ENCODE measurements at regions not wholly inside any gene's neighbourhood (a gene's known extent, or its start where the extent isn't known, plus 50 kb on each side); places are given as distances from the start of the nearest gene placed in this dataset.
A peak's percentile ranks its signal among the peaks of the same experiment; 100 is the strongest.
"Not testable (repeated sequence)": the region's sequence is repeated elsewhere in the genome, so short reads cannot be mapped to it uniquely, and the experiment has no call there.

DNA sequence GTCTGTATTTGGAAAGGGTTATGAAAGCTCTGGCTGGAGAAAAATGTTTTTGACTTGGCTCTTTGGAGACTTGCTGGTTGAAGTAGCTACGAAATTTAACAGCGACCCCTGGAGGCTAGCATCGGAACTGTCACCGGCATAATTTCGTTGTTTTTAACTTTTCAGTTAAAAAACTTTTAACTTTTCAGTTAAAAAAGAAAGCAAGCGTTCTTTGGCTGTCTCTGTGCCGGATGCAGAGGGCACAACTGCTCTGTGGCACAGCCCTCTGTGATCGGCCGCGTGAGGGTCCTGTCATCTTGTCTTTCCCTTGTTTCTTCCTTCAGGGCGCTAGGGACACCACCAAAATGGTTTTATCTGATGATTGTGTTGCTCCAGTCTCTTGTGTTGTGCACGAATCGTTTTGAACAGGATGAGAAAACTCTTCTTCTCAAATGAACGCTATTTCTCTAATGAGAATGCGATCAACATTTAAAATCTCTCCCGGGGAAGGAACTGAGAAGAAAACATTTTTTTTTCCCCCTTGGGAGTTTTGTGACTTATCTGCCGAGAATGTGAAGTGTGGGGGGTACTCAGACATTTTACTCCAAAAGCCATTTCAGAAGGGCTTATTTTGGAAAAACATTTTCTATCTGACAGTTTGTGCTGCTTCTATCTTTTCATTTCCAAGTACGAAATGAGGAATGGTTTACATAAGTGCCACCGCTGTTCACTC, 57.1 kb downstream of the ADCYAP1 start:
- DNase-seq, result no peak

DNA sequence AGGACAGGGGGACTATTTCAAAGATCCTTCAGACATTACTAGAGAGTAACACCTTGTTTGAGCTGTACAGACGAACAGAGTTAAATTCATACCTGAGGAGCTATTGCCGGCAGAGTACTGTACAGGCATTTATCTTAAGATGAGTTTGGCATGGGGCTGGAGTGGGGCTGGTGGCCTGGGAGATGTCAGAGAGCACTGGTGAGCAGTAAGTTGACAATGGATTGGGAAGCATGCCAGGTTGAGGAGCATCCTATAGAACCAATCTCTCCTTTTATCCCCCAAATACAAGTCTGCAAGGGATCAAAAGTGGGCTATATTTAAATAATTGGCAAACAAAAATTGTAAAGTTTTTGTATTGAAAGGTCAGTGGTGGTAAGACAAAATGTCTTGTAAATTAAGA, 58.6 kb downstream of the ADCYAP1 start:
- no peak for DNase-seq

DNA sequence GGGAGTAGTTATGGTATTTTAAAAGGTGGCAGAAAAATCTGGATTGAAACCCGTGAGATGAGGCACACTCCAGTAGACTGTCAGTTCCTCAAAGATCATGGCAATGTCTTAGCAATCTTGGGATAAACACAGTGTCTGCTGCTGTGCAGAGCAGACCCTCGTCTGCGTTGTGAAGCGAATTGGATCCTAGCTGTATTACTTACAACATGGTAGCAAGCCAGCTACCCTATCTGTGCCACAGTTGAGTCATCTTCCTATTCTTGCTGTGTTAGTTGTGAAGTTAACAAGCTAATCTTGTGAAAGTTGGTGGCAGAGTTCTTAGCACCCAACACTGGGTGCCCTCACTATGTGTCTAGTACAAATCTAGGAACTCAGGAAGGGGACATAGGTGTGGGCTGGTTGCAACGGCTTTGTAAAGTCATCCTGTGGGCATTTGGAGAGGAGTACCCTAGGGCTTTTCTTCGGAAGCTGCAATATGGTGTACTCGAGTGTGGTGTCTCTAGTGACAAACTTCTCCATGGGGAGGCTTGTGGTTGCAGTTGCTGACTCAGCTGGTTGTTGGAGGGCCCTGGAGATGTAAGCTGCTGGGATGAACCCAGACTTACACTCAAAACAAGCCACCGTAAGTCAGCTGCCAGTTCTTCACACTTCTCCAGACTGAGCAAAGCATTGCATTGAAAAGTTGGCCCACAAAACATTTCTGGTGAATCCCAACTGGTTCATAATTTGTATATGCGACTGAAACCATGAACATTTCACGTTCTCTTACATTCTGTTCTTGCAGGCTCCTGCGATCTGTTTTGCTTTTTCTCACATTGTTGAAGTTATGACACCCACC, 61.5 kb downstream of the ADCYAP1 start:
- no peak for DNase-seq

DNA sequence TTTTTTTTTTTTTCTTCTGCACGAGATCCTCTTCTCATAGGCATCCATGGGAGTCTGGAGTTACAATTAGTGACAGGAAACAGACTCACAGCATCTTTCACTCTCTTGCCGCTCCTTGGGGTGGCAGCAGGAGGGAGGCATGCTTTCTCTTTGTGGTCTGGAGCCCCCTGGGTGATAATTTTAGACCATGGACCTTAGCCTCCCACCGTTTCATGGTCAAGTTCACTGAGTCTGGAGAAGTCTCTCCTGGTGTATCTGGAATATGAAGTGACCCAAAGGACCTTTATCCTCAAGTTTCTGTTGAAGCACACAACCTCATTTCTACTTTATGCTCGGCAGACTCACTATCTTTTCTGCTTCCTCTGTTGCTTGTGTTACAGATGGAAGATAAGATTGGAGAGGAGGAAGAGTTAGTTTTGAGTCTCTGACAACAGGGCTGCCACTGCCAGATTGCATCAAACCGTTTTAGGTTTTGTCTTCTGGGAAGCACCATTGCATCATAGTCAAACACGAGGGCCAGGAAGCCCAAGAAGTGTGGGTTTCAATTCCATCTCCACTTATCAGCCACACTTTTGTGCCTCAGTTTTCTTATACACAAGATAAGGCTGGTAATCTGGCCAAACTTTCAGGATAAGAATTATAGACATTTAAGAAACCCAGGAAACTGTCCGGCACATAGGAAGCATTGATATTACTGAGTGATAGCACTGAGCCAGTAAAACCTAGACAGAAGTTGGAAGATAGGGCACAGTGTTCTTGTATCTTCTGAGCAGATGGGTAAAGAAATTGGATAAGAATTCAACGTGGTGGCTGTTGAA, 62.3 kb downstream of the ADCYAP1 start:
- no peak for DNase-seq

DNA sequence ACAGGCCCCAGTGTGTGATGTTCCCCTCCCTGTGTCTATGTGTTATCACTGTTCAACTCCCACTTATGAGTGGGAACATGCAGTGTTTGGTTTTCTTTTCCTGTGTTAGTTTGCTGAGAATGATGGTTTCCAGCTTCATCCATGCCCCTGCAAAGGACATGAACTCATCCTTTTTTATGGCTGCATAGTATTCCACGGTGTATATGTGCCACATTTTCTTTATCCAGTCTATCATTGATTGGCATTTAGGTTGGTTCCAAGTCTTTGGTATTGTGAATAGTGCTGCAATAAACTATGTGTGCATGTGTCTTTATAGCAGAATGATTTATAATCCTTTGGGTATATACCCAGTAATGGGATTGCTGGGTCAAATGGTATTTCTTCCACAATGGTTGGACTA, 64.2 kb downstream of the ADCYAP1 start:
- not testable (repeated sequence) for DNase-seq

DNA sequence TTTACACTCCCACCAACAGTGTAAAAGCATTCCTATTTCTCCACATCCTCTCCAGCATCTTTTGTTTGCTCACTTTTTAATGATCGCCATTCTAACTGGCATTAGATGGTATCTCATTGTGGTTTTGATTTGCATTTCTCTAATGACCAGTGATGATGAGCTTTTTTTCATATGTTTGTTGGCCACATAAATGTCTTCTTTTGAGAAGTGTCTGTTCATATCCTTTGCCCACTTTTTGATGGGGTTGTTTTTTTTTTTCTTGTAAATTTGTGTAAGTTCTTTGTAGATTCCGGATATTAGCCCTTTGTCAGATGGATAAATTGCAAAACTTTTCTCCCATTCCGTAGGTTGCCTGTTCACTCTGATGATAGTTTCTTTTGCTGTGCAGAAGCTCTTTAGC, 64.6 kb downstream of the ADCYAP1 start:
- not testable (repeated sequence) for DNase-seq

DNA sequence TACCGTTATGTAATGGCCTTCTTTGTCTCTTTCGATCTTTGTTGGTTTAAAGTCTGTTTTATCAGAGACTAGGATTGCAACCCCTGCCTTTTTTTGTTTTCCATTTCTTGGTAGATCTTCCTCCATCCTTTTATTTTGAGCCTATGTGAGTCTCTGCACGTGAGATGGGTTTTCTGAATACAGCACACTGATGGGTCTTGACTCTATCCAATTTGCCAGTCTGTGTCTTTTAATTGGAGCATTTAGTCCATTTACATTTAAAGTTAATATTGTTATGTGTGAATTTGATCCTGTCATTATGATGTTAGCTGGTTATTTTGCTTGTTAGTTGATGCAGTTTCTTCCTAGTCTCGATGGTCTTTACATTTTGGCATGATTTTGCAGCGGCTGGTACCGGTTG, 69.9 kb downstream of the ADCYAP1 start:
- not testable (repeated sequence) for DNase-seq

DNA sequence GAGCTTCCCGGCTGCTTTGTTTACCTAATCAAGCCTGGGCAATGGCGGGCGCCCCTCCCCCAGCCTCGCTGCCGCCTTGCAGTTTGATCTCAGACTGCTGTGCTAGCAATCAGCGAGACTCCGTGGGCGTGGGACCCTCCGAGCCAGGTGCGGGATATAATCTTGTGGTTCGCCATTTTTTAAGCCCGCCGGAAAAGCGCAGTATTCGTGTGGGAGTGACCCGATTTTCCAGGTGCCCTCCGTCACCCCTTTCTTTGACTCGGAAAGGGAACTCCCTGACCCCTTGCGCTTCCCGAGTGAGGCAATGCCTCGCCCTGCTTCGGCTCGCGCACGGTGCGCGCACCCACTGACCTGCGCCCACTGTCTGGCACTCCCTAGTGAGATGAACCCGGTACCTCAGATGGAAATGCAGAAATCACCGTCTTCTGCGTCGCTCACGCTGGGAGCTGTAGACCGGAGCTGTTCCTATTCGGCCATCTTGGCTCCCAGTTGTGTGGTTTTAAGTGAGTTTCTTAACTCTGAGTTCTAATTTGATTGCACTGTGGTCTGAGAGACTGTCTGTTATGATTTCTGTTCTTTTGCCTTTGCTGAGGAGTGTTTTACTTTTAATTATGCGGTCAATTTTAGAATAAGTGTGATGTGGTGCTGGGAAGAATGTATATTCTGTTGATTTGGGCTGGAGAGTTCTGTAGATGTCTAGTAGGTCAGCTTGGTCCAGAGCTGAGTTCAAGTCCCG, 71.9 kb downstream of the ADCYAP1 start:
- not testable (repeated sequence) for DNase-seq

DNA sequence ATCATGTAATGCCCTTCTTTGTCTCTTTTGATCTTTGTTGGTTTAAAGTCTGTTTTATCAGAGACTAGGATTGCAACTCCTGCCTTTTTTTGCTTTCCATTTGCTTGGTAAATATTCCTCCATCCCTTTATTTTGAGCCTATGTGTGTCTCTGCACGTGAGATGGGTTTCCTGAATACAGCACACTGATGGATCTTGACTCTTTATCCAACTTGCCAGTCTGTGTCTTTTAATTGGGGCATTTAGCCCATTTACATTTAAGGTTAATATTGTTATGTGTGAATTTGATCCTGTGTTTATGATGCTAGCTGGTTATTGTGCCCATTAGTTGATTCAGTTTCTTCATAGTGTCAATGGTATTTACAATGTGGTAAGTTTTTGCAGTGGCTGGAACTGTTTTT, 72.7 kb downstream of the ADCYAP1 start:
- DNase-seq, result not testable (repeated sequence)

DNA sequence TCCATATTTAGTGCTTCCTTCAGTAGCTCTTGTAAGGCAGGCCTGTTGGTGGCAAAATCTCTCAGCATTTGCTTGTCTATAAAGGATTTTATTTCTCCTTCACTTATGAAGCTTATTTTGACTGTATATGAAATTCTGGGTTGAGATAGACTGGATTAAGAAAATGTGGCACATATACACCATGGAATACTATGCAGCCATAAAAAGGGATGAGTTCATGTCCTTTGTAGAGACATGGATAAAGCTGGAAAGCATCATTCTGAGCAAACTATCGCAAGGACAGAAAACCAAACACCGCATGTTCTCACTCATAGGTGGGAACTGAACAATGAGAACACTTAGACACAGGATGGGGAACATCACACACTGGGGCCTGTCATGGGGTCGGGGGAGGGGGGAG, 73.1 kb downstream of the ADCYAP1 start:
- DNase-seq, result not testable (repeated sequence)

DNA sequence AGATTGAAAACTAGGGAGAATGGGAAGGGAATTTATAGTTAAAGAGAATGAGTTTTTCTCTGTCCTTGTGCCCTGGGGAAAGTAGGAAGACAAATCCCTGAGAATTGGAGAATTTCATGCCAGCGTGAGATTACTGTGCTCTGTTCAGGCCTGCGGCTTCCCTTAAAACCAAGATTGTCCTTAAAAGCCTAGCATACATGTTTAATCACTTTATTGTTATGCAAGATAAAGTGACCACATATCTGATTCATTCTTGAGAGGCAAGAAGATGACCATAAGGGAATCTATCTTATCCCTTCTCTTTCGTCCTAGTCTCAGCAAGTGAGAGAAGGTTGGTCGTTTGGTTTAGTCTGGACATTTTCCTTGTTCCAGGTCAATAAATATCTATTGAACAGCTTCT, 75.9 kb downstream of the ADCYAP1 start:
- DNase-seq, result no peak

DNA sequence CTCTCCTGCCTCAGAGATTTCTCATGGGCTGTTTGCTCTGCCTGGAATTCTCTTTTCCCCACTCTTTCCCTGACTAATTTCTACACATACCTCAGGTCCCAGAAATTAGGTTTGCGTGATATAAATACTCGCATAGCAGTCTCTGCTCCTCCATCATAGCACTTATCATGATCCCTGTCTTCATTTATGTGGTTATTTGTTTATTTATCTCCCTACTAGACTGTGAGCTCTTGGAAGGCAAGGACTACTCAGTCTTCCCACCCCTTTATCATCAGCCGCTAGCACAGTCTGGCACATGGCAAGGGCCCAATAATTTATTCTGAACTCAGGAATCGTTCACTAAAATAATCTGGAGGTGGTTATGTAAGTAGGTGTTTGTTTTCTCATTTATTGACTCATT, 79.3 kb downstream of the ADCYAP1 start:
- no peak for DNase-seq

DNA sequence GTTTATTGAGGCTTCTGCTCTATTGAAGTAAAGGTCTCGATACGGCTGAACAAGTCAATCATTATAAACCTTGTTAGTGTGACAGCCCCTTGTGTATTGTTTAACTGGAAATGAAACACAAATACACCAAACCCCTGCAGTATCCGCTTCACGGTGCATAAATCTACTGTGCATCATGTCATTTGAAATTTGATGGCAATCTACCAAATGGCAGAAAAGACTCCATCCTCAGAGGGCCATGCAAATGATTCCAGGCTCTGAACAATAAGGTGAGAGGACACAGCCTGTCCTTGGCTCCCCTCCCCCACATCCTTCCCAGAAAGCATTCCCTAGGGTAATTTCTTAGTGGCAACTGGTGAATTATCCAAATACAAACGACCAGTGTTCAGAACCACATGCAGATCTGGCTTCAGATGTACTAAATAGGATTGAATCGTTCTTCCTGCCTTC, 80.6 kb downstream of the ADCYAP1 start:
- no peak for DNase-seq

DNA sequence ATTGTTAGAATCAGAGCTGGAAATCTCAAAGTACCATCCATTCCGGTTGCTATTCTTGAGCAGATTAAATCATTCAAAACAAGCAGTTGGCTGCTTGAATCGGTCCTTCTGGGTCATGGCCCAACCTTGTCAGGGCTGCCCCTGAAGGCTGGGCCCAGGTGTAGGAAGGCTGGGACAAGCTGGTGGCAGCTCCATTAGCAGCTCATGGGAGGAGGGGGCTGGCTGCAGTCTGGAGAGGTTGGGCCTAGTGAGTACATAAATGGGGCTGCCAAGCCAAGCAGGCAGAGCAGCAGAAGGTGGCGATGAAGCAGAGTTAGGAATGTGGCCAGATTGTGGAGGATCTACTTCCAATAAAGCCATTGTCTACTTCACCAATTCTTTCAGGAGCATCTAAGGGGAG, 81.4 kb downstream of the ADCYAP1 start:
- DNase-seq, result no peak

DNA sequence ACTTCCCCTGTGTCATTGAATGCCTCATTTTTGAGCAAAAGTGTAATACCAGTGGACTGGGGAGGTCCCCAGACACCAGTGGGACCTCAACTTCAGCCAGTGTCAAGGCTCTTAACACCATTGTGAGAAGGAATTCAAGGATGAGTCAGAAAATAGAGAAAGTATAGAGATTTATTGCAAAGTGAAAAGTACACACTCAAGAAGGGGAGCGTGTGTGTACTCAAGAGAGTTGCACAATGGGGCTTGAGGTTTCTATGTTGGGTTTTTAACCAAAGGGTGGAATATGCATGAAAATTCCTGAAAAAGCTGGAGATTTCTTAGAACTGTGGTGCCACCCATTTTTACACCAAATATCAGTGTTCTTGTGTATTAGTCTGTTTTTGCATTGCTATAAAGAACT, 81.9 kb downstream of the ADCYAP1 start:
- no peak for DNase-seq

DNA sequence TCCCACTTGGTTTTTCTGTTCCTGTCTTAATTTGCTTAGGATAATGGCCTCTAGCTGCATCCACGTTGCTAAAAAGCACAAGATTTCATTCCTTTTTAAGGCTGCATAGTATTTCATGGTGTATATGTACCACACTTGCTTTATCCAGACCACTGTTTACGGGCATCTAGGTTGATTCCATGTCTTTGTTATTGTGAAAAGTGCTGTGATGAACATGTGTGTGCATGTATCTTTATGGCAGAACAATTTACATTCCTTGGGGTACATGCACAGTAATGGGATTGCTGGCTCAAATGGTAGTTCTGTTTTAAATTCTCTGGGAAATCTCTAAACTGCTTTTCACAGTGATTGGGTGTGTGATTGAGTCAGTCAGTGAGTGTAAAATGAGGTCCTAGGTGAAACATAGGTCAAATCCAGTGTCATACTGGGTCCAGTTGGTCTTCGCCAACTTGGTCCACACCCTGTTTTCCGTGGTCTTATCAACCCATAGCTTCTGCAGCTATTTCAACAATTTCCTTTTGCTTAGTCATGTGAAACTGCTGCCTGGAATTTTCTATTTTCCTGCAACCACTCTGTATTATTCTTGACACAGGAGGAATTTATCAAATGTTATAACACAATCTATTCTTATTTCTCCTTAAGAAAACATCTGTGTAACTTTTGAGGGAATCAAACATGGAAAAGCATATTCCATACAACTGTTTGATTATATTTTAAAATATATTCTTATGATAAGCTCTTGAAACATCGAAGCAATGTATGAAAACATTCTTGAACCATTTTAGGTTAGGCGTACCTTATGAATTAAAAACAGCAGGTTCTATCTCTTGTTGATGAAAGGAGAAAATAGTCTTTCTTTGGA, 82.9 kb downstream of the ADCYAP1 start:
- peak; percentile 94 for DNase-seq

DNA sequence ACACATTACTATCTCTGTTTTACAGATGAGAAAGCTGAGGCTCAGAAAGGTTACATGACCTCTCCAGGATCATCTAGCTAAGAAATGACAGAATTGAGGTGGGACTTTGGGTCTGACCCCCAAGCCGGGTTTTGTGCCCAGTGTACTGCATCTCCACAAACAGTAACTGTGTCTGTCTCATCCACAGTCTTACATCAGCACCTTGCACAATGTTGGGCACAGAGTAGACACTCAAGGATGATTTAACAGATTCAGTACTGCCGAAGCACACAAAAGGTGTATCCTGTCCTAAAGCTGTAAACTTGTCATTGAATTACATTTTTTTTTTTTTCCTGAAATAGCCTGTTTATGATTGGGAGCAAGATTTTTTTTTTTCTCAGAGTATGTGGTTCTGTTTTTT, 84.8 kb downstream of the ADCYAP1 start:
- DNase-seq, result no peak

DNA sequence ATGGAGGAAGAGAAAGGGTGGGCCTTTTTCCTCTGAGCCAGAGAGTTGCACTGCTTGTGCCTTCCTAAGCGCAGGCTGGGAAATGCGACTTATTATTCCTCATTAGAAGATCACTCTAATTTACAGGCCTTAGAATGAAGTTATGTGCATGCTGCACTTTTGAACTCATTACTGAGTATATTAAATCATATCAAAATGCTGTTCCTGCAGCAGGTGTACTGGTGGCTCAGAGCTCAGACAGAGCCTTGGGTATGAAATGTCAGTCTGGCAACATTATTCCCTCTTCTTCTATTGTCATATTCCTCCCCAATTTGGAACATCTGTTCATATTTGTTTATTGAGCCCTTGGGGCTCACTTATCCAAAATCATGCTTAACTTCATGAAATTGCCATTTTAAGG, 85.5 kb downstream of the ADCYAP1 start:
- no peak for DNase-seq

DNA sequence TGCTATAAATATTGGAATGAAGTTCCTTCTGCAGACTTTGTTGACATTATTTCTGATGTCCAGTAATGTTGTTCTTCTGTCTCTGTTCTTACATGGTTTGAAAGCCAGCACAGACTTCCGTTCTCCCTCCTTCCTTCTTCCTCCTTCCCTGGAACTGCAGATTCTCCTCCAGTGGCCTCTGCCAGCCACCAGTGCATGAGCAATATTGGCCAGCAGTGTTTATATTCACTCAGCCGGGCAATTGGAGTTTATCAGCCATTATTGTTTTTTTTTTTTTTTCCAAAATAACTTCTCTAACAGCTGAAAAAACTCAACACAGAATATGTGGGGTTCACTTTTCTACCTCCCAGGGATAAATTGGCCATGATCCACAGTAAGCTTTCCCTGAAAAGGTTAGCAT, 86.8 kb downstream of the ADCYAP1 start:
- DNase-seq, result no peak

DNA sequence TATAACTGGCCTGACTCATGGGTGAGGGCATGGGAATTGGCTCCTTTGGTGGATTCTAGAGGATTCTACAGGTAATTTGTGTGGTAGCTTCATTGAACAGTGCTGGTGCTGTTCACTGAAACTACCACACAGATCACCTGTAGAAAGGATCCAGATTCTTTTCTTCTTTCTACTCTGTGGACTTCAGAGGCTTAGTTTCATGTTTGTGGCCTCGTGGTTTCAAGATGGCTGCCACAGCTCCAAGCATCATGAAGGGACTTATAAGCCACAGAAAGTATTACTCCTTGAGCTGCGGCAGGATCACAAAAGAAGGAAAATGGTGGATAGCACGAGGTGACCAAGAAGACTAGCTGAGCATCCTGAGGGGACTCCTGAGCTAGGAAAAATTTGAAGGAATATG, 88.9 kb downstream of the ADCYAP1 start:
- DNase-seq, result no peak

DNA sequence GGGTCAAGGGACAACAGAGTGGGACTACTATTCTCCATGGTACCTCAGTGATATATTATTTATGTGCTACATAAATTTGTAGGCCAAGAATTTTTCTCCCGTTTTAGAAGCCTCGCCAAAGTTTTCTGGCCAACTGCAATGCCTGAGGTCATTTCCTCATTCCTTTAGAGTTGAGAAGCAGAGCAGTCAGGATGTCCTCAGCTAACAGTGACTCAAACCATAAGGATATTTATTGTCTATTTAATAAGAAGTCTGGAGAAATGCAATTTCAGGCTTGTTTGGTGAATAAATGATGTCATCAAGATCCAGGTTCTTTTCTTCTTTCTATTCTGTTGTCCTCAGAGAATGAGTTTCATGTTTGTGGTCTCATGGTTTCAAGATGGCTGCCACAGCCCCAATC, 91.0 kb downstream of the ADCYAP1 start:
- DNase-seq, result peak; percentile 92

DNA sequence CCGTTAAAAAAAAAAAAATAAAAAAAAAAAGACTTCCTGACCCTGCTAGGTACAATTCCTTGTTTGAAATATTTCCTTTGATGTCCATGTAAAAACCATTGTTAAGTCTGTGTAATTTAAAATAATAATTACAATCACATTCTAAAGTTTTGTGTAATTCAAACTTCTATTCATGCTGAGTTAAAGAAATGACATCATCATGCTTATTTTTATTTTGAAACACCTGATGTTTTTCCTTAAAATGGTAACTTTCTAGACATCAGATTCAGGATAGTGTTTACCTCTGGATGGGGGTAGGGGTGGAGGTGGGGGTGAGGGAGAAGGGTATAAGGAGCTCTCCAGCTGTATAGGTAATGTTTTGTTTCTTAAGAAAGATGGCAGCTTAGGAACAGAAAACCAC, 92.8 kb downstream of the ADCYAP1 start:
- DNase-seq, result no peak
